ENCODE measurements at regions not wholly inside any gene's neighbourhood (a gene's known extent, or its start where the extent isn't known, plus 50 kb on each side); places are given as distances from the start of the nearest gene placed in this dataset.

DNA sequence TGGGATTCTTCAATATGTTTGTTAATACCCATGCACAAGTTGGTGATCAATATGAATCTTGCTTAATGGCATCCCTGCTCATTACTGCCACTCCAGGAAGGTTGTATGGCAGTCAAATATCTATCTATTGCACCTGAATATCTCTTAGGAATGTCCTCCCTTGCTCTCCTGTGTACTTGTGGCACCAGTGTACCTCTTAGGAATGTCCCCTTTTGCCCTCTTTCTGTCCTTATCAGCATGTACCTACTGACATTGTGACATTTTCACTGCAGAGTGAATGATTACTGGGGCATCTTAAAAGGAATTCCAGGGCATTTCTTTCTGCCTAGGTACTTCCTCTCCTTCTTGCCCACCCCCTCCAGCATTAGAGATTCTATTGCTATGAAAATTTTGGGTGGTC, 163.8 kb upstream of the CENPE start:
- TF ChIP-seq CTCF (conservative IDR thresholded peaks at IDR 0.05; ENCODE audit: low read depth in 2 of 2) (no peak), JUNB (IDR thresholded peaks at IDR 0.05; ENCODE audit: unreplicated experiment) (no peak), EZH2 (IDR thresholded peaks at IDR 0.05; ENCODE audit: low read depth, unreplicated experiment) (no peak), REST (IDR thresholded peaks at IDR 0.05; ENCODE audit: unreplicated experiment) (no peak), POLR2AphosphoS5 (IDR thresholded peaks at IDR 0.05; ENCODE audit: low read depth) (no peak), STAT1 (IDR thresholded peaks at IDR 0.05; ENCODE audit: unreplicated experiment) (no peak), NANOG (IDR thresholded peaks at IDR 0.05; ENCODE audit: borderline replicate concordance) (no peak), ZNF114 (CRISPR knock-in tag; IDR thresholded peaks at IDR 0.05) (no peak), EZH2phosphoT487 (IDR thresholded peaks at IDR 0.05; ENCODE audit: unreplicated experiment) (no peak), CREB1 (CRISPR knock-in tag; IDR thresholded peaks at IDR 0.05; ENCODE audit: low read depth) (no peak), ZNF331 (CRISPR knock-in tag; IDR thresholded peaks at IDR 0.05; ENCODE audit: low read depth) (no peak)
- TF ChIP-seq, protein P1, sequence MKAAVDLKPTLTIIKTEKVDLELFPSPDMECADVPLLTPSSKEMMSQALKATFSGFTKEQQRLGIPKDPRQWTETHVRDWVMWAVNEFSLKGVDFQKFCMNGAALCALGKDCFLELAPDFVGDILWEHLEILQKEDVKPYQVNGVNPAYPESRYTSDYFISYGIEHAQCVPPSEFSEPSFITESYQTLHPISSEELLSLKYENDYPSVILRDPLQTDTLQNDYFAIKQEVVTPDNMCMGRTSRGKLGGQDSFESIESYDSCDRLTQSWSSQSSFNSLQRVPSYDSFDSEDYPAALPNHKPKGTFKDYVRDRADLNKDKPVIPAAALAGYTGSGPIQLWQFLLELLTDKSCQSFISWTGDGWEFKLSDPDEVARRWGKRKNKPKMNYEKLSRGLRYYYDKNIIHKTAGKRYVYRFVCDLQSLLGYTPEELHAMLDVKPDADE (IDR thresholded peaks at IDR 0.05), result no peak
- TF ChIP-seq, protein P2, sequence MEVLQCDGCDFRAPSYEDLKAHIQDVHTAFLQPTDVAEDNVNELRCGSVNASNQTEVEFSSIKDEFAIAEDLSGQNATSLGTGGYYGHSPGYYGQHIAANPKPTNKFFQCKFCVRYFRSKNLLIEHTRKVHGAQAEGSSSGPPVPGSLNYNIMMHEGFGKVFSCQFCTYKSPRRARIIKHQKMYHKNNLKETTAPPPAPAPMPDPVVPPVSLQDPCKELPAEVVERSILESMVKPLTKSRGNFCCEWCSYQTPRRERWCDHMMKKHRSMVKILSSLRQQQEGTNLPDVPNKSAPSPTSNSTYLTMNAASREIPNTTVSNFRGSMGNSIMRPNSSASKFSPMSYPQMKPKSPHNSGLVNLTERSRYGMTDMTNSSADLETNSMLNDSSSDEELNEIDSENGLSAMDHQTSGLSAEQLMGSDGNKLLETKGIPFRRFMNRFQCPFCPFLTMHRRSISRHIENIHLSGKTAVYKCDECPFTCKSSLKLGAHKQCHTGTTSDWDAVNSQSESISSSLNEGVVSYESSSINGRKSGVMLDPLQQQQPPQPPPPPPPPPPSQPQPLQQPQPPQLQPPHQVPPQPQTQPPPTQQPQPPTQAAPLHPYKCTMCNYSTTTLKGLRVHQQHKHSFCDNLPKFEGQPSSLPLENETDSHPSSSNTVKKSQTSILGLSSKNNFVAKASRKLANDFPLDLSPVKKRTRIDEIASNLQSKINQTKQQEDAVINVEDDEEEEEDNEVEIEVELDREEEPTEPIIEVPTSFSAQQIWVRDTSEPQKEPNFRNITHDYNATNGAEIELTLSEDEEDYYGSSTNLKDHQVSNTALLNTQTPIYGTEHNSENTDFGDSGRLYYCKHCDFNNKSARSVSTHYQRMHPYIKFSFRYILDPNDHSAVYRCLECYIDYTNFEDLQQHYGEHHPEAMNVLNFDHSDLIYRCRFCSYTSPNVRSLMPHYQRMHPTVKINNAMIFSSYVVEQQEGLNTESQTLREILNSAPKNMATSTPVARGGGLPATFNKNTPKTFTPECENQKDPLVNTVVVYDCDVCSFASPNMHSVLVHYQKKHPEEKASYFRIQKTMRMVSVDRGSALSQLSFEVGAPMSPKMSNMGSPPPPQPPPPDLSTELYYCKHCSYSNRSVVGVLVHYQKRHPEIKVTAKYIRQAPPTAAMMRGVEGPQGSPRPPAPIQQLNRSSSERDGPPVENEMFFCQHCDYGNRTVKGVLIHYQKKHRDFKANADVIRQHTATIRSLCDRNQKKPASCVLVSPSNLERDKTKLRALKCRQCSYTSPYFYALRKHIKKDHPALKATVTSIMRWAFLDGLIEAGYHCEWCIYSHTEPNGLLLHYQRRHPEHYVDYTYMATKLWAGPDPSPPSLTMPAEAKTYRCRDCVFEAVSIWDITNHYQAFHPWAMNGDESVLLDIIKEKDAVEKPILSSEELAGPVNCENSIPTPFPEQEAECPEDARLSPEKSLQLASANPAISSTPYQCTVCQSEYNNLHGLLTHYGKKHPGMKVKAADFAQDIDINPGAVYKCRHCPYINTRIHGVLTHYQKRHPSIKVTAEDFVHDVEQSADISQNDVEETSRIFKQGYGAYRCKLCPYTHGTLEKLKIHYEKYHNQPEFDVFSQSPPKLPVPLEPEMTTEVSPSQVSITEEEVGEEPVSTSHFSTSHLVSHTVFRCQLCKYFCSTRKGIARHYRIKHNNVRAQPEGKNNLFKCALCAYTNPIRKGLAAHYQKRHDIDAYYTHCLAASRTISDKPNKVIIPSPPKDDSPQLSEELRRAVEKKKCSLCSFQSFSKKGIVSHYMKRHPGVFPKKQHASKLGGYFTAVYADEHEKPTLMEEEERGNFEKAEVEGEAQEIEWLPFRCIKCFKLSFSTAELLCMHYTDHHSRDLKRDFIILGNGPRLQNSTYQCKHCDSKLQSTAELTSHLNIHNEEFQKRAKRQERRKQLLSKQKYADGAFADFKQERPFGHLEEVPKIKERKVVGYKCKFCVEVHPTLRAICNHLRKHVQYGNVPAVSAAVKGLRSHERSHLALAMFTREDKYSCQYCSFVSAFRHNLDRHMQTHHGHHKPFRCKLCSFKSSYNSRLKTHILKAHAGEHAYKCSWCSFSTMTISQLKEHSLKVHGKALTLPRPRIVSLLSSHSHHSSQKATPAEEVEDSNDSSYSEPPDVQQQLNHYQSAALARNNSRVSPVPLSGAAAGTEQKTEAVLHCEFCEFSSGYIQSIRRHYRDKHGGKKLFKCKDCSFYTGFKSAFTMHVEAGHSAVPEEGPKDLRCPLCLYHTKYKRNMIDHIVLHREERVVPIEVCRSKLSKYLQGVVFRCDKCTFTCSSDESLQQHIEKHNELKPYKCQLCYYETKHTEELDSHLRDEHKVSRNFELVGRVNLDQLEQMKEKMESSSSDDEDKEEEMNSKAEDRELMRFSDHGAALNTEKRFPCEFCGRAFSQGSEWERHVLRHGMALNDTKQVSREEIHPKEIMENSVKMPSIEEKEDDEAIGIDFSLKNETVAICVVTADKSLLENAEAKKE (CRISPR knock-in tag; IDR thresholded peaks at IDR 0.05), result no peak
